Activated B cell treated with CpG ODN at 0.5 μM for 24 hours (primary cell): ENCODE measurements at regions not wholly inside any gene's neighbourhood (a gene's known extent, or its start where the extent isn't known, plus 50 kb on each side); places are given as distances from the start of the nearest gene placed in this dataset.

Experiments
- ATAC-seq: fragments of 200-7000 bp; cut with Tn5 transposase; one replicate; pipeline ENCODE4 v1.10.0; 2021; ENCODE audit warnings: low read depth, mild to moderate bottlenecking, moderate library complexity
- CTCF ChIA-PET: fragments of 350-600 bp; sonication (Branson Sonifier 250); formaldehyde crosslinking; loops from one replicate; lab custom pipeline; 2021; ENCODE audit warnings: antibody characterized with exemption; lab: Charles Lee
- POLR2A ChIA-PET: fragments of 350-600 bp; sonication (Branson Sonifier 250); formaldehyde crosslinking; loops from one replicate; lab custom pipeline; 2021; ENCODE audit warnings: antibody characterized with exemption; lab: Charles Lee
- DNase-seq: peaks from one replicate; pipeline ENCODE4 v3.0.0; 2022
- H3K27ac Mint-ChIP-seq: one replicate; pipeline ENCODE4 v1.8.0; 2020; ENCODE audit warnings: mixed read lengths
- H3K27me3 Mint-ChIP-seq: one replicate; pipeline ENCODE4 v1.8.0; 2021; ENCODE audit warnings: mixed read lengths
- H3K36me3 Mint-ChIP-seq: one replicate; pipeline ENCODE4 v1.8.0; 2021; ENCODE audit warnings: low read depth, mixed read lengths
- H3K4me1 Mint-ChIP-seq: one replicate; pipeline ENCODE4 v1.8.0; 2021; ENCODE audit warnings: mixed read lengths
- H3K4me3 Mint-ChIP-seq: one replicate; pipeline ENCODE4 v1.8.0; 2020; ENCODE audit warnings: mild to moderate bottlenecking, mixed read lengths
- H3K9me3 Mint-ChIP-seq: one replicate; pipeline ENCODE4 v1.8.0; 2020; ENCODE audit warnings: mixed read lengths
- CTCF ChIP-seq: fragments of 200-600 bp; IDR thresholded peaks from one replicate; pipeline ENCODE4 v1.8.0; 2022; ENCODE audit warnings: antibody characterized with exemption, mild to moderate bottlenecking
- intact Hi-C: fragments of 100-400 bp; cut with micrococcal nuclease; formaldehyde crosslinking; loops from one replicate; pipeline ENCODE4 v1.15.1; 2024

GRCh38 chr4:164508771-164509170 is 245.2 kb upstream of the SMIM31 start:
- intact Hi-C loops = no loop called here
- POLR2A ChIA-PET = no interaction called here
- peaks cover 4% of the 10 kb centered on the region for H3K9me3 Mint-ChIP-seq
- DNase-seq (no peak), ATAC-seq (no peak)
- H3K27ac Mint-ChIP-seq = no peak overlapping the region
- no peaks in the 10 kb centered on the region for H3K4me1 Mint-ChIP-seq
- H3K36me3 Mint-ChIP-seq = no peaks in the 10 kb centered on the region
- H3K27me3 Mint-ChIP-seq = no peaks in the 10 kb centered on the region
- CTCF ChIA-PET = no interaction called here
- TF ChIP-seq CTCF = no peak
- no peak overlapping the region for H3K4me3 Mint-ChIP-seq

GRCh38 chr4:164509951-164510350 is 244.0 kb upstream of the SMIM31 start:
- Mint-ChIP-seq H3K27ac (no peak overlapping the region), H3K4me1 (no peaks in the 10 kb centered on the region), H3K4me3 (no peak overlapping the region), H3K36me3 (no peaks in the 10 kb centered on the region), H3K27me3 (no peaks in the 10 kb centered on the region), H3K9me3 (peaks cover 4% of the 10 kb centered on the region)
- no peak for DNase-seq
- ChIA-PET POLR2A (no interaction called here), CTCF (no interaction called here)
- intact Hi-C loops = no loop called here
- no peak for TF ChIP-seq CTCF
- no peak for ATAC-seq

- CTCF ChIA-PET = no interaction called here
- DNase-seq (no peak), ATAC-seq (no peak)
- intact Hi-C loops = no loop called here
- Mint-ChIP-seq H3K27ac (no peak overlapping the region), H3K4me1 (no peaks in the 10 kb centered on the region), H3K36me3 (no peaks in the 10 kb centered on the region), H3K4me3 (no peak overlapping the region), H3K27me3 (no peaks in the 10 kb centered on the region), H3K9me3 (peaks cover 4% of the 10 kb centered on the region)
- TF ChIP-seq CTCF = no peak
- POLR2A ChIA-PET = no interaction called here
Observed at GRCh38 chr4:164512124-164512523, 241.8 kb upstream of the SMIM31 start.

DNA sequence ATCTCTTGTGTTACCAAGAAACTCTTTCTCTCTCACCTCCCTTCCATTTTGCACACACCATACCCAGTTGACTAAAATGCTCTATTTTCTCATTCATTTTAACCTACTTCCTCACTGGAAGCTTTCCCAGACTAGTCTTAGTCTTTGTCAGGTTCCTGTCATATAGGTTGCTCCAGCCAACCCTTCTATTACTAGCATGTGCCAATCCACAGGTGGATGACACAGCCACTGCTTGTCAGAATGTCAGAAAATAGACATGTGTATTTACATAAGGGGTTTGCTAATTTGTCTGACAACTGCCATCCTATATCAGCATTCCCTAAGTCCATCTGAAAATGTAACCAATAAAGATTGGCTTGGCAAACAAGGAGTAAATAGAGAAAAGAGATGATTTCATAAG is 239.2 kb upstream of the SMIM31 start:
- no peak overlapping the region for H3K4me3 Mint-ChIP-seq
- H3K27me3 Mint-ChIP-seq = no peaks in the 10 kb centered on the region
- ChIA-PET POLR2A (no interaction called here), CTCF (no interaction called here)
- intact Hi-C loops = no loop called here
- no peaks in the 10 kb centered on the region for H3K36me3 Mint-ChIP-seq
- DNase-seq = no peak
- no peak for TF ChIP-seq CTCF
- peaks cover 4% of the 10 kb centered on the region for H3K9me3 Mint-ChIP-seq
- H3K4me1 Mint-ChIP-seq = no peaks in the 10 kb centered on the region
- H3K27ac Mint-ChIP-seq = no peak overlapping the region
- ATAC-seq = no peak

DNA sequence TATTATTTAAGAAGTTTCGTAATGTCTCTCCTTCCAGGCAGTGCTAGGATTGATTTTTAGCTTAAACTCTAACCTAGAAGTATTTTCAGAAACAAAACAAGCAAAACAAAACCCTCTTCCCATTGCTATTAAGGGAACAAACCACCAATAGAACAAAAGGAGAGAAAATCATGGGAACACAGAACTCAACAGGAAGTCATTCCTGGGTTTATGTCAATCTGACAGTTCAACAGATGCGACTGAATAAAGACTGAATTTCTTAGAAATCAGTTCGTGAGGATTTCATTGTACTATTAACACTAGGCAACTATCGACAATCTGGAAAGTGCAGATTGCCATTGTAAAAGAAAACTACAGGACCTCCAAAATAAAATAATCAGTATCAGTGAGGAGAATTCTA is 229.1 kb upstream of the SMIM31 start:
- intact Hi-C loops = no loop called here
- DNase-seq (no peak), ATAC-seq (no peak)
- H3K36me3 Mint-ChIP-seq = no peaks in the 10 kb centered on the region
- POLR2A ChIA-PET = no interaction called here
- no peak overlapping the region for H3K27ac Mint-ChIP-seq
- no peaks in the 10 kb centered on the region for H3K9me3 Mint-ChIP-seq
- H3K4me1 Mint-ChIP-seq = no peaks in the 10 kb centered on the region
- no peak for TF ChIP-seq CTCF
- no peaks in the 10 kb centered on the region for H3K27me3 Mint-ChIP-seq
- H3K4me3 Mint-ChIP-seq = no peak overlapping the region
- CTCF ChIA-PET = no interaction called here
